WERI-Rb-1 (cell line): ENCODE measurements at regions not wholly inside any gene's neighbourhood (a gene's known extent, or its start where the extent isn't known, plus 50 kb on each side); places are given as distances from the start of the nearest gene placed in this dataset.

Experiments used
- DNase-seq: peaks from one replicate; pipeline ENCODE4 v3.0.0-alpha.2; 2020
- H3K27ac ChIP-seq: fragments of 250-450 bp; sonication (Bioruptor Pico); 2 replicates; pipeline ENCODE4 v1.5.1; 2020; ENCODE audit warnings: mild to moderate bottlenecking, moderate library complexity
- H3K27me3 ChIP-seq: fragments of 250-450 bp; sonication (Bioruptor Pico); 2 replicates; pipeline ENCODE4 v1.5.1; 2021; ENCODE audit warnings: mild to moderate bottlenecking, low read depth, moderate library complexity; ENCODE audit not compliant: insufficient read depth, severe bottlenecking
- H3K36me3 ChIP-seq: fragments of 250-450 bp; sonication (Bioruptor Pico); 2 replicates; pipeline ENCODE4 v1.5.1; 2020; ENCODE audit warnings: mild to moderate bottlenecking, moderate library complexity
- H3K4me3 ChIP-seq: 2 replicates; pipeline ENCODE4 v1.5.1; 2011; ENCODE audit warnings: low read depth, mild to moderate bottlenecking, control low read depth, low read length
- H3K9me3 ChIP-seq: fragments of 250-450 bp; sonication (Bioruptor Pico); 2 replicates; pipeline ENCODE4 v1.5.1; 2021; ENCODE audit warnings: mild to moderate bottlenecking, moderate library complexity; ENCODE audit not compliant: severe bottlenecking
- TF ChIP-seq, protein P1 (sequence below): IDR thresholded peaks from 2 replicates; pipeline ENCODE4 v1.5.1; 2011; ENCODE audit warnings: low read depth, mild to moderate bottlenecking, control low read depth, inconsistent platforms, low read length

DNA sequence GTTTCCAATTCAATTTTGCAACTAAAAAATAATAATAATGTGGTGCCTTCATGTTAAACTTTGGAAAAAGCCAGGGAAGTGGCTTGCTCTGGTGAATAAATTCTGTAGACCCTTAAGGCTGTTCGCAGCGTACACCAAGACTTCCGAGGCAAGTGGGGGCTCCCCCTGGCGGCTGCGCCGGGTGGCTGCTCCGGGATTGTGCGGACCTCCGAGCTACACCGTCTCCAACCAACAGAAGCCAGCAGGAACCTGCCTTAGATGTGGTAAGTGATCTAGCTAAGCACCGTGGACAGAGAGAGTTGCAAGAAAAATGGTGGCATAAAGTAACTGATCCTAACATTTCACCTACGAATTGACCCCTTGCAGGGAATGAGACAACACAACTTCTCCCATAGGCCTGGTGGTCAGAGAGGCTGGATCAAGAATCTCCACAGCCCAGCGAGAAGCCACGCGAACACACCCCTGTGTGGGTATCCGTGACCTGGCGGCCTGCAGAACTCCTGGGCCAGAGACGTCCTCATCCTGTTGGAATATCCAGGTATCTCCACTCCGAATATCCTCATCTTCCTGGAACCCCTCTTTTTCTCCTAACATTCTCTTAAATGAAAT, 69.6 kb downstream of the TBXT start:
- TF ChIP-seq, protein P1, sequence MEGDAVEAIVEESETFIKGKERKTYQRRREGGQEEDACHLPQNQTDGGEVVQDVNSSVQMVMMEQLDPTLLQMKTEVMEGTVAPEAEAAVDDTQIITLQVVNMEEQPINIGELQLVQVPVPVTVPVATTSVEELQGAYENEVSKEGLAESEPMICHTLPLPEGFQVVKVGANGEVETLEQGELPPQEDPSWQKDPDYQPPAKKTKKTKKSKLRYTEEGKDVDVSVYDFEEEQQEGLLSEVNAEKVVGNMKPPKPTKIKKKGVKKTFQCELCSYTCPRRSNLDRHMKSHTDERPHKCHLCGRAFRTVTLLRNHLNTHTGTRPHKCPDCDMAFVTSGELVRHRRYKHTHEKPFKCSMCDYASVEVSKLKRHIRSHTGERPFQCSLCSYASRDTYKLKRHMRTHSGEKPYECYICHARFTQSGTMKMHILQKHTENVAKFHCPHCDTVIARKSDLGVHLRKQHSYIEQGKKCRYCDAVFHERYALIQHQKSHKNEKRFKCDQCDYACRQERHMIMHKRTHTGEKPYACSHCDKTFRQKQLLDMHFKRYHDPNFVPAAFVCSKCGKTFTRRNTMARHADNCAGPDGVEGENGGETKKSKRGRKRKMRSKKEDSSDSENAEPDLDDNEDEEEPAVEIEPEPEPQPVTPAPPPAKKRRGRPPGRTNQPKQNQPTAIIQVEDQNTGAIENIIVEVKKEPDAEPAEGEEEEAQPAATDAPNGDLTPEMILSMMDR: peak; percentile 93

DNA sequence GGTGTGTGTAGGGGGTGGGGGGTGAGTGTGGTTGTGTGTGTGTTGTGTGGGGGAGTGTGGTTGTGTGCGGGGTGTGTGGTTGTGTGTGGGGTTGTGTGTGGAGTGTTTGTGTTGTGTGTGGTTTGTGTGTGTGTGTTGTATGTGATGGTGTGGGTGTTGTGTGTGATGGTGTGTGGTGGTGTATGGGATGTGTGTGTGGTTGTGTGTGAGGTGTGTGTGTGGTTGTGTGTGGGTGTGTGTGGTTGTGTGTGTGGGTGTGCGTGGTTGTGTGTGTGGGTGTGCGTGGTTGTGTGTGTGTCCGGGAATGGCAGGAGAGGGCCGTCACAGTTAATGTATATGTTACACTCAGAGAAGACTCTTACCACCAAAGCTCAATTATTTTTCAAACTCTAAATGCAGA, 79.8 kb downstream of the TBXT start:
- TF ChIP-seq, protein P1: no peak
- no peaks in the 10 kb centered on the region for H3K9me3 ChIP-seq
- DNase-seq: no peak
- no peaks in the 10 kb centered on the region for H3K36me3 ChIP-seq
- H3K27me3 ChIP-seq: peaks cover 88% of the 10 kb centered on the region
- no peak overlapping the region for H3K27ac ChIP-seq
- H3K4me3 ChIP-seq: no peak overlapping the region

More for the DNA sequence above, 69.6 kb downstream of the TBXT start:
- no peak overlapping the region for H3K4me3 ChIP-seq
- peaks cover 75% of the 10 kb centered on the region for H3K27me3 ChIP-seq
- H3K36me3 ChIP-seq: no peaks in the 10 kb centered on the region
- peak; percentile 70 for DNase-seq
- peaks cover 14% of the 10 kb centered on the region for H3K9me3 ChIP-seq
- H3K27ac ChIP-seq: no peak overlapping the region

DNA sequence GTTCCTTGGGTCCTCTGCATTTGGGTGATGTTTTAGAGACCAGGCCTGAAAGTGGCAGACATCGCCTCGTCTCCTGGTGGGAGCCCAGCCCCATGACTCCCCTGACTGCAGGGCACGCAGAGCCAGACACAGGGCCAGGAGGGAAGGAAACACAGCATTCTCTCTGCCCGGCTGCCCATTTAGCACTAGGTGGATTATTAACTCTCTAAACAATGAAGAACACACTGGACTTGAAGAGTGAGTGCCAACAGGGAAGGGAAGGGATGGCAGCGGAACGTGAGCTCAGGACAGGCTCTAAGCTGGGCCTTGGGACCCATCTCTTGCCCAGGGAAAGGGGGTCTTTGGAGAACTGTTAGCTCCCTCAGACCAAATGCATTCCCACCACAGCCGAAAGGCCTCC, 80.4 kb downstream of the TBXT start:
- Histone ChIP-seq H3K9me3 (no peaks in the 10 kb centered on the region), H3K27ac (no peak overlapping the region), H3K4me3 (no peak overlapping the region), H3K36me3 (no peaks in the 10 kb centered on the region), H3K27me3 (peaks cover 86% of the 10 kb centered on the region)
- TF ChIP-seq, protein P1: no peak
- no peak for DNase-seq

DNA sequence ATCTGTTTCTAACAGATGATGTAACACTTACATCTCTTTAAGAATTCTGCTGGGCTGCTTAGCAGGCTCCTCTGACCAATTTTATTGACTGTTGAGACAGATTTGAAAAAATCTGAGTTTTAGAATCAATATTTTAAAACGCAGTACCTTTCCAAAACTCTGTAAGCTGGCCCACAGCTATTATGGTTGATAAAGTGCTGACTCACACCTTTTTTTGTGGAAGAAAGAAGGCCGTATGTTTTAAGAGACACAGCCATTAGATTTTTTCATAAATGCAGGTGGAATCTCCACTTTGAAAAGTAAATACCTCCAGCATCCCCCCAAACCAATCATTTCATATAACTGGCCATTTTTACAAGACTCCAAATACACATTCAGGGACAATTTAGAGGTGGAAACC, 82.2 kb downstream of the TBXT start:
- Histone ChIP-seq H3K9me3 (no peaks in the 10 kb centered on the region), H3K27ac (no peak overlapping the region), H3K4me3 (no peak overlapping the region), H3K36me3 (no peaks in the 10 kb centered on the region), H3K27me3 (peaks cover 86% of the 10 kb centered on the region)
- DNase-seq: no peak
- TF ChIP-seq, protein P1: no peak

DNA sequence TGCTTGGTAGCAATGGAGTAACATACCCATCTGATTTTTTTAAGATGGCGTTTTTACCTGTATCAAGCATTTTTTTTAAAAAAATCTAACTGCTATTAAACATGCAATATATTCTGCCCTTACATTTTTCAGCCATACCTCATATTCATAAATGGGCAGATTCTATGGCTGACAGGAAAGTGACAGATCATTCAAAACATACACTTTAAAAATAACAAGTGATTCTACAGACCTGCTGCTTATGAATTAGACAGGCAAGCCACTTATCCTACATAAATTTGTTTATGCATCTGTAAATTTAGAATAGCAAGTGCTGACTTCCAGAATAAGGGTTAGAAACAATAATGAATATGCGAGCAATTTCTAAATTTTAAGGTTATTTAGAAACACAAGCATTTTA, 82.7 kb downstream of the TBXT start:
- H3K27ac ChIP-seq: no peak overlapping the region
- H3K4me3 ChIP-seq: no peak overlapping the region
- TF ChIP-seq, protein P1: no peak
- peaks cover 86% of the 10 kb centered on the region for H3K27me3 ChIP-seq
- no peaks in the 10 kb centered on the region for H3K36me3 ChIP-seq
- H3K9me3 ChIP-seq: no peaks in the 10 kb centered on the region
- no peak for DNase-seq

DNA sequence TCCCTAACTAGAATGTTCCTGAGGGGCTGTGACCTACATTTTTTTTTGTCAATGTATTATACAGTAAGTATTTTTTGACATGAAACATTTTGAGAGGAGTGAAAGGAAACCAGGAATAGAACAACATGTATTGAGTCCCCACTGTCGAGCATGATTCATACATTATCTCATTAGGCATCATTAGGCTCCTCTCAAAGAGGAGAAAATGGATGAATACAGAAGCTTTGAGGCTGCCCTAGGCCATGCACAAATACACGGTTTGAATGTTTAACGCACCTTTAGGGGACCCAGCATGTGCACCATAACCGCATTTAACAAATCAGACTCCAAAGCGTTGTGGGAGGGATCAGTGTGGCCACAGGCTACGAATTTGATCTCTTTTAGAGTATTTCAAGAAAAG, 87.8 kb downstream of the TBXT start:
- no peak for DNase-seq
- TF ChIP-seq, protein P1: no peak
- no peaks in the 10 kb centered on the region for H3K36me3 ChIP-seq

More for the DNA sequence above, 87.8 kb downstream of the TBXT start:
- H3K9me3 ChIP-seq: no peaks in the 10 kb centered on the region
- H3K27me3 ChIP-seq: peaks cover 86% of the 10 kb centered on the region
- no peak overlapping the region for H3K27ac ChIP-seq
- no peak overlapping the region for H3K4me3 ChIP-seq
